Caco-2 (cell line): ENCODE measurements at regions not wholly inside any gene's neighbourhood (a gene's known extent, or its start where the extent isn't known, plus 50 kb on each side); places are given as distances from the start of the nearest gene placed in this dataset.

ENCODE experiments used
- BruUV-seq: library from RNA; stranded (reverse); fragments of 400-500 nt; replicated peaks from 2 replicates; lab custom pipeline; 2021; lab: Mats Ljungman, UMichigan
- CTCF ChIA-PET: fragments of 300-600 bp; sonication (Branson Sonifier 250); formaldehyde crosslinking; loops from one replicate; lab custom pipeline; 2022; ENCODE audit warnings: antibody characterized with exemption; lab: Charles Lee
- POLR2A ChIA-PET: fragments of 300-600 bp; sonication (Branson Sonifier 250); formaldehyde crosslinking; loops from one replicate; lab custom pipeline; 2022; ENCODE audit warnings: antibody characterized with exemption; lab: Charles Lee
- DNase-seq, 2 experiments: peaks; one replicate each; pipeline versions ENCODE4 v3.0.0 to v3.0.0-alpha.2; 2020 to 2022
- H3K27me3 ChIP-seq: replicated peaks from 2 replicates; pipeline ENCODE4 v1.6.0; 2011; ENCODE audit warnings: low read length; ENCODE audit not compliant: control insufficient read depth, insufficient read depth
- H3K36me3 ChIP-seq: 2 replicates; pipeline ENCODE4 v1.5.1; 2011; ENCODE audit warnings: low read length; ENCODE audit not compliant: control insufficient read depth, insufficient read depth
- H3K4me1 ChIP-seq: fragments of 250-450 bp; sonication (Bioruptor Pico); 2 replicates; pipeline ENCODE4 v1.5.1; 2020; ENCODE audit warnings: mild to moderate bottlenecking
- H3K4me3 ChIP-seq: 2 replicates; pipeline ENCODE4 v1.5.1; 2011; ENCODE audit warnings: low read depth, mild to moderate bottlenecking, control low read depth, low read length
- H3K9me3 ChIP-seq: fragments of 250-450 bp; sonication (Bioruptor Pico); 2 replicates; pipeline ENCODE4 v1.5.1; 2020; ENCODE audit warnings: mild to moderate bottlenecking, moderate library complexity
- H3K27ac Mint-ChIP-seq: one replicate; pipeline ENCODE4 v1.8.0; 2022; ENCODE audit warnings: mixed read lengths; ENCODE audit not compliant: unreplicated experiment
- H3K27me3 Mint-ChIP-seq: one replicate; pipeline ENCODE4 v1.8.0; 2022; ENCODE audit warnings: mixed read lengths; ENCODE audit not compliant: insufficient read depth, unreplicated experiment
- H3K36me3 Mint-ChIP-seq: one replicate; pipeline ENCODE4 v1.8.0; 2022; ENCODE audit warnings: mild to moderate bottlenecking, mixed read lengths; ENCODE audit not compliant: insufficient read depth, unreplicated experiment
- H3K4me1 Mint-ChIP-seq: one replicate; pipeline ENCODE4 v1.8.0; 2022; ENCODE audit warnings: low read depth, mixed read lengths; ENCODE audit not compliant: unreplicated experiment
- H3K4me3 Mint-ChIP-seq: one replicate; pipeline ENCODE4 v1.8.0; 2022; ENCODE audit warnings: mild to moderate bottlenecking, moderate library complexity, mixed read lengths; ENCODE audit not compliant: unreplicated experiment
- H3K9me3 Mint-ChIP-seq: one replicate; pipeline ENCODE4 v1.8.0; 2022; ENCODE audit warnings: mixed read lengths; ENCODE audit not compliant: unreplicated experiment
- intact Hi-C: fragments of 100-400 bp; cut with micrococcal nuclease; formaldehyde crosslinking; loops from one replicate; pipeline ENCODE4 v1.10.0; 2022; ENCODE audit not compliant: unreplicated experiment
- TF ChIP-seq, protein P1 (sequence below), 2 experiments: fragments of 200-600 bp in 1 of 2; IDR thresholded peaks; 1 replicate in 1 of 2; 2 replicates in 1 of 2; pipeline versions ENCODE4 v1.5.1 to v1.8.0; 2011 to 2022; ENCODE audit warnings: antibody characterized with exemption in 1 of 2, control low read depth in 1 of 2, inconsistent platforms in 1 of 2, low read depth in 1 of 2, low read length in 1 of 2, mild to moderate bottlenecking in 1 of 2, moderate library complexity in 1 of 2; ENCODE audit not compliant: insufficient read depth in 1 of 2, severe bottlenecking in 1 of 2, unreplicated experiment in 1 of 2

DNA sequence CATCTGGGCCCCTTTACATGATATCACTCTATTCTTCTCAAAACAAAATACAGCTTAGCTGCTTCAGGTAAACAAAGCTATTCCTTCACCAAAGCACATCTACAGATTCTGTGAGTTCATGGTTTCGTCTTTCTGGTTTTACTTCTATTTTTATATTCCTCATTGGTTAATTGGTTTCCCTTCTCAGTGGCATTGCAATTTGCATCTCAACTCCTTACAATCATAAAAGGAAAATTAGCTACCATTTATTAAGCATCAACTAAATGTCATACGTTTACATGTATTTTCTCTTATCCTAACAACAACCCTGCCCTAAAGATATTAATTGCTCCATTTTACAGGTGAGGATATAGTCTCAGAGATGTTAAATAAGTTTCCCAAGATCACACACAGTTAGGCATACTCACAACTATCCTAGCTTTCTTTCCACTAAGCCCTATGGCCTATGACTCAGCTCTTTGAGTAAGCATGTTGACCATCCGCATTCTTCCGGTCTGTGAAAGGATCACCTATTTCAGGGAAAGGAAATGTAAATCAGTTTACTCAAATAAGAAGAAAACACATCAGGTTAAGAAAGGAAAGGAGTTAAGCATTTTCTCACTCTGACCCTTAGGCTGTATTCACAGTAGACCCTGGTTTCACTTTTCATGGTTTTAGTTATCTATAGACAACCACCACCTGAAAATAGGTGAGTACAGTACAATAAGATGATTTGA lies 146.1 kb downstream of the CAAP1 start:
- no peaks in the 10 kb centered on the region for H3K9me3 Mint-ChIP-seq
- no peak overlapping the region for H3K4me3 ChIP-seq
- H3K27ac Mint-ChIP-seq = no peak overlapping the region
- no peaks in the 10 kb centered on the region for H3K36me3 ChIP-seq
- ChIA-PET POLR2A (no interaction called here), CTCF (no interaction called here)
- no peaks in the 10 kb centered on the region for H3K4me1 Mint-ChIP-seq
- no peaks in the 10 kb centered on the region for H3K27me3 ChIP-seq
- no peak overlapping the region for H3K4me3 Mint-ChIP-seq
- intact Hi-C loops = no loop called here
- peaks cover 2% of the 10 kb centered on the region for H3K27me3 Mint-ChIP-seq
- BruUV-seq = no TSS peak
- TF ChIP-seq, protein P1, sequence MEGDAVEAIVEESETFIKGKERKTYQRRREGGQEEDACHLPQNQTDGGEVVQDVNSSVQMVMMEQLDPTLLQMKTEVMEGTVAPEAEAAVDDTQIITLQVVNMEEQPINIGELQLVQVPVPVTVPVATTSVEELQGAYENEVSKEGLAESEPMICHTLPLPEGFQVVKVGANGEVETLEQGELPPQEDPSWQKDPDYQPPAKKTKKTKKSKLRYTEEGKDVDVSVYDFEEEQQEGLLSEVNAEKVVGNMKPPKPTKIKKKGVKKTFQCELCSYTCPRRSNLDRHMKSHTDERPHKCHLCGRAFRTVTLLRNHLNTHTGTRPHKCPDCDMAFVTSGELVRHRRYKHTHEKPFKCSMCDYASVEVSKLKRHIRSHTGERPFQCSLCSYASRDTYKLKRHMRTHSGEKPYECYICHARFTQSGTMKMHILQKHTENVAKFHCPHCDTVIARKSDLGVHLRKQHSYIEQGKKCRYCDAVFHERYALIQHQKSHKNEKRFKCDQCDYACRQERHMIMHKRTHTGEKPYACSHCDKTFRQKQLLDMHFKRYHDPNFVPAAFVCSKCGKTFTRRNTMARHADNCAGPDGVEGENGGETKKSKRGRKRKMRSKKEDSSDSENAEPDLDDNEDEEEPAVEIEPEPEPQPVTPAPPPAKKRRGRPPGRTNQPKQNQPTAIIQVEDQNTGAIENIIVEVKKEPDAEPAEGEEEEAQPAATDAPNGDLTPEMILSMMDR (IDR thresholded peaks at IDR 0.05; ENCODE audit: insufficient read depth in 1 of 2, low read depth in 1 of 2, low read length in 1 of 2, severe bottlenecking in 1 of 2, unreplicated experiment in 1 of 2) = no peak
- peak; percentile 4 to 23 for DNase-seq
- no peaks in the 10 kb centered on the region for H3K36me3 Mint-ChIP-seq
- H3K4me1 ChIP-seq = no peaks in the 10 kb centered on the region
- H3K9me3 ChIP-seq = no peaks in the 10 kb centered on the region

DNA sequence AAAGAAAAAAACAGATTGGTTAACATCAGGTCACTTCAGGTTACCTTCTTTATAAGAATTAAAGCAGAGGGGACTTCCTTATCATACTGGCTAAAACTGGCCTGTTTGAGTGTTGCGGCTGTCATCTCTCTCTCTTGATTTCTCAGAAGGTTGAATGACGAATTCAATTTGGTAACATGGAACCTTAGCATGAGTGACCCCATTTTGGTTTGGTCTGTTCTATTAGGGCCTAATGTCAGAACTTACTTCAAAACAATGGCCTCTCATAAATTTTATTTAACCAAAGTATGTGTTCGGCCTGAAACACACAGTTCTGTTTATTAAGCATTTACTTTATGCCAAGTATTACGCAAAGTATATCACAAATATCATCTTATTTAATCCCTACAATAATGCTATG lies 147.5 kb downstream of the CAAP1 start:
- H3K4me1 Mint-ChIP-seq = no peaks in the 10 kb centered on the region
- H3K4me3 Mint-ChIP-seq = no peak overlapping the region
- ChIA-PET POLR2A (no interaction called here), CTCF (no interaction called here)
- Histone ChIP-seq H3K4me1 (no peaks in the 10 kb centered on the region), H3K4me3 (no peak overlapping the region), H3K36me3 (no peaks in the 10 kb centered on the region), H3K27me3 (no peaks in the 10 kb centered on the region), H3K9me3 (no peaks in the 10 kb centered on the region)
- no peaks in the 10 kb centered on the region for H3K9me3 Mint-ChIP-seq
- TF ChIP-seq, protein P1 (IDR thresholded peaks at IDR 0.05; ENCODE audit: insufficient read depth in 1 of 2, low read depth in 1 of 2, low read length in 1 of 2, severe bottlenecking in 1 of 2, unreplicated experiment in 1 of 2) = no peak
- H3K27ac Mint-ChIP-seq = no peak overlapping the region
- H3K36me3 Mint-ChIP-seq = no peaks in the 10 kb centered on the region
- BruUV-seq = no TSS peak
- intact Hi-C loops = no loop called here
- H3K27me3 Mint-ChIP-seq = peaks cover 2% of the 10 kb centered on the region
- no peak for DNase-seq

DNA sequence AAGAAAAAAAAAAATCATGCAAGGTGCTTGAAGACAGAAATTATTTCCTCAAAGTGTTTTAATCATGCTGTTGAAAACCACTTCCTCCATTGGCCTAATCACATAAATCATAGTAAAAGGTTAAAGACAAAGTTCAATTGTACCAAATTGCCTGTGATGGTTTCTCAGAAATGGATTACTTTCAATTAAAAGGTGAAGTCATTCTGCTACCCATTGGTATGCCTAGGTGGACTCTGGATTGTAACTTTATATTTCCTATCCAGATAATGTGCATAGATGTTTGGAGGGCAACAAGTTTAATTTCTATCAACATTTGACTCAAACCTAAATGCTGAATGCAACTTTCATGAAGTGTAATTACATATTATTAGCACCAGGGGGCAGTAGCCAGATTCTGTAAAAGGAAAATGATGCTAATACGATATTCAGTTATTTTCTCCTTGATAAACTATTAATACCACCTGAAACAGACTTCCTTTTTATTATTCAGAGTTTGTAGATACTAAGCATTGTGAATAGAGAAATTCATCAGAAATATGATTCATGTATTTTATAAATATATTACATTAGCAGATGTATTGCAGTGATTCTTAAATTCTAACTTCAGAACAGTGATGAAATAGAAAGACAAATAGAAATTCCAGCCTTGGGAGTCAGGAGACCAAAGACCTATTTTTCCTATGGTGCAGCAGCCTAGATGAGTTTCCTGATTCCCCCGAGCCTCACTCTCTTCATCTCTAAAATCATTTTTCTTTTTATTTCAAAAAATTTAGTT lies 148.2 kb downstream of the CAAP1 start:
- Histone ChIP-seq H3K4me3 (no peak overlapping the region), H3K4me1 (no peaks in the 10 kb centered on the region), H3K27me3 (no peaks in the 10 kb centered on the region), H3K36me3 (no peaks in the 10 kb centered on the region), H3K9me3 (no peaks in the 10 kb centered on the region)
- no peak for DNase-seq
- BruUV-seq = no TSS peak
- peaks cover 6% of the 10 kb centered on the region for H3K27me3 Mint-ChIP-seq
- ChIA-PET CTCF (no interaction called here), POLR2A (no interaction called here)
- TF ChIP-seq, protein P1 (IDR thresholded peaks at IDR 0.05; ENCODE audit: insufficient read depth in 1 of 2, low read depth in 1 of 2, low read length in 1 of 2, severe bottlenecking in 1 of 2, unreplicated experiment in 1 of 2) = peak in 1 of 2 experiments; percentile 34
- H3K27ac Mint-ChIP-seq = no peak overlapping the region
- no peak overlapping the region for H3K4me3 Mint-ChIP-seq
- no peaks in the 10 kb centered on the region for H3K4me1 Mint-ChIP-seq
- intact Hi-C loops = loop anchor here (1.0 kb wide), 2 partner anchors 112 to 231 kb away; no protein-coding TSS in a partner anchor
- no peaks in the 10 kb centered on the region for H3K9me3 Mint-ChIP-seq
- H3K36me3 Mint-ChIP-seq = no peaks in the 10 kb centered on the region
